ENCODE measurements at regions not wholly inside any gene's neighbourhood (a gene's known extent, or its start where the extent isn't known, plus 50 kb on each side); places are given as distances from the start of the nearest gene placed in this dataset.

- Histone ChIP-seq H2AFZ (ENCODE audit: control insufficient read depth, low read depth, low read length) (no peak overlapping the region), H3K4me3 (no peak overlapping the region), H3K9me3 (replicated peaks; ENCODE audit: control insufficient read depth, insufficient read depth, low read length) (no peaks in the 10 kb centered on the region), H3K4me2 (ENCODE audit: control insufficient read depth, insufficient read depth) (no peak overlapping the region), H3K27me3 (replicated peaks in 1 of 2; ENCODE audit: control insufficient read depth in 2 of 2, insufficient read depth in 2 of 2, low read length in 1 of 2) (no peaks in the 10 kb centered on the region), H3K9ac (ENCODE audit: control insufficient read depth, insufficient read depth, low read length) (no peak overlapping the region), H3K27ac (ENCODE audit: control insufficient read depth, insufficient read depth) (no peak overlapping the region), H3K4me1 (ENCODE audit: control insufficient read depth, insufficient read depth, low read length) (no peaks in the 10 kb centered on the region), H4K20me1 (ENCODE audit: control insufficient read depth, insufficient read depth) (no peaks in the 10 kb centered on the region), H3K79me2 (ENCODE audit: control insufficient read depth, insufficient read depth, low read length) (no peaks in the 10 kb centered on the region), H3K36me3 (ENCODE audit: control insufficient read depth in 2 of 2, insufficient read depth in 2 of 2, low read length in 1 of 2) (no peaks in the 10 kb centered on the region)
- RAD21 ChIA-PET (ENCODE audit: unreplicated experiment) = interaction anchor here (0.9 kb wide), 1 partner anchor 10 kb away, joined by 3 read pairs; no protein-coding TSS in a partner anchor
- CTCF ChIA-PET = no interaction called here
- 6% methylated on average over 1 of the region's 1 CpG for WGBS (ENCODE audit: insufficient coverage, insufficient replicate concordance, low lambda C conversion rate, missing lambda C conversion rate)
- TF ChIP-seq CBFB (IDR thresholded peaks at IDR 0.05; ENCODE audit: low read depth) = no peak
- no peak for TF ChIP-seq BMI1 (IDR thresholded peaks at IDR 0.05; ENCODE audit: borderline replicate concordance)
- no peak for TF ChIP-seq NBN (IDR thresholded peaks at IDR 0.05)
- no peak for TF ChIP-seq ZBTB40 (IDR thresholded peaks at IDR 0.05; ENCODE audit: borderline replicate concordance)
- TF ChIP-seq ZBED1 (IDR thresholded peaks at IDR 0.05; ENCODE audit: borderline replicate concordance) = no peak
- TF ChIP-seq SREBF2 (IDR thresholded peaks at IDR 0.05; ENCODE audit: low read length) = no peak
- no peak for TF ChIP-seq GABPA (IDR thresholded peaks at IDR 0.05; ENCODE audit: low read depth)
- TF ChIP-seq CTCF (IDR thresholded peaks at IDR 0.05 in 2 of 3, conservative IDR thresholded peaks at IDR 0.05 in 1 of 3; ENCODE audit: control insufficient read depth in 2 of 3, extremely low read depth in 1 of 3, insufficient read depth in 1 of 3, low read depth in 3 of 3, low read length in 3 of 3) = no peak
- no peak for TF ChIP-seq MEF2A (IDR thresholded peaks at IDR 0.05; ENCODE audit: insufficient read depth, low read depth, low read length)
- no peak for TF ChIP-seq RB1 (IDR thresholded peaks at IDR 0.05; ENCODE audit: borderline replicate concordance)
- no peak for TF ChIP-seq ZBTB4 (CRISPR knock-in tag; IDR thresholded peaks at IDR 0.05)
- no peak for TF ChIP-seq RFX5 (IDR thresholded peaks at IDR 0.05; ENCODE audit: low read depth, low read length)
- TF ChIP-seq BACH1 (IDR thresholded peaks at IDR 0.05; ENCODE audit: borderline replicate concordance) = no peak
- no peak for TF ChIP-seq ZNF622 (IDR thresholded peaks at IDR 0.05)
- no peak for TF ChIP-seq ZNF384 (IDR thresholded peaks at IDR 0.05; ENCODE audit: borderline replicate concordance, low read depth, low read length)
- no peak for FAIRE-seq
- POLR2A ChIA-PET = no interaction called here
- no peak for ATAC-seq
- intact Hi-C loops (cut with micrococcal nuclease; ENCODE audit: unreplicated experiment) = no loop called here
- BruUV-seq (replicated peaks) = no TSS peak
- SMC1A ChIA-PET (ENCODE audit: uncharacterized antibody, unreplicated experiment) = interaction anchor here (1.9 kb wide), 1 partner anchor 28 kb away, joined by 7 read pairs; no protein-coding TSS in a partner anchor
- in situ Hi-C loops (cut with MboI) = no loop called here
- DNase-seq (ENCODE audit: low read depth, low spot score) = no peak
These were observed 1060.8 kb downstream of the CNTNAP5 start for GRCh38 chr2:125085904-125086303.

All from GM12878 (cell line).